Epithelial cell of esophagus (primary cell): ENCODE measurements at regions not wholly inside any gene's neighbourhood (a gene's known extent, or its start where the extent isn't known, plus 50 kb on each side); places are given as distances from the start of the nearest gene placed in this dataset.
"Not testable (repeated sequence)": the region's sequence is repeated elsewhere in the genome, so short reads cannot be mapped to it uniquely, and the experiment has no call there.

Source experiments
- DNase-seq: peaks from one replicate; pipeline ENCODE4 v3.0.0; 2010; ENCODE audit warnings: low read depth
- H3K4me3 ChIP-seq: 2 replicates; pipeline ENCODE4 v1.5.1; 2011; ENCODE audit warnings: mild to moderate bottlenecking, low read length, control low read depth
- TF ChIP-seq, protein P1 (sequence below): IDR thresholded peaks from 2 replicates; pipeline ENCODE4 v1.5.1; 2011; ENCODE audit warnings: low read depth, mild to moderate bottlenecking, low read length, control low read depth, inconsistent platforms; ENCODE audit not compliant: insufficient read depth; ENCODE audit errors: missing control alignments

DNA sequence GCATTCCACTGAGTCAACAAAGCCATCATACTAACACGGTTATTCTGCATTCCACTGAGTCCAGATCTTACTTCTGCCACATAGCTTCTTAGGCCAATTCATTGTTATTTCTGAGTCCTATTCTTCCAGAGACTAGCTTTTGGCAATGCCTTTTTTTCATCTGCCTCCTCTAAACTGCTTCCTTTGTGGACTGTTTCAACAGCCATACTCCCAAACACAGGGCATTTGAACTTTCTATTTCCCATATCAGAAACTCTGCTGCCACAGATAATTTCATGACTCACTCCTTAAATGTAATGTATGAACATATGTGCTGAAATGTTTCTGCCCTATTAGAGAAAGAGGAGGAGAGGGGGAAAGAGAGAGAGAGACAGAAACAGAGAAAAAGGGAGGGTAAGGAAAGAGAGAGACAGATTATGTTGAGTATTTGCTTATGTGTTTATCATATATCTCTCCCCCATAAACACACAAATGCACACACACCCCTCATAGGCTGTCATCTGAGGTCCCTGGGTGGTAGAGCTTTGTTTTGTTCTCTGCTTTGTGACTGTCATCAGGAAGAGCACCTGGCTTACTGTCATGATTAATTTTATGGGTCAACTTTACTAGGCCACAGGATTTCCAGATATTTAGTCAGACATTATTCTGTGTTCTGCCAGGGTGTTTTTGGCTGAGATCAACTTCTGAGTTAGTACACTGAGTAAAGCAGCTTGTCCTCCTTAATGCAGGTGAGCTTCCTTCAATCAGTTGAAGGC, 308.0 kb upstream of the KCND2 start:
- H3K4me3 ChIP-seq: no peak overlapping the region
- peak; percentile 11 for DNase-seq
- TF ChIP-seq, protein P1, sequence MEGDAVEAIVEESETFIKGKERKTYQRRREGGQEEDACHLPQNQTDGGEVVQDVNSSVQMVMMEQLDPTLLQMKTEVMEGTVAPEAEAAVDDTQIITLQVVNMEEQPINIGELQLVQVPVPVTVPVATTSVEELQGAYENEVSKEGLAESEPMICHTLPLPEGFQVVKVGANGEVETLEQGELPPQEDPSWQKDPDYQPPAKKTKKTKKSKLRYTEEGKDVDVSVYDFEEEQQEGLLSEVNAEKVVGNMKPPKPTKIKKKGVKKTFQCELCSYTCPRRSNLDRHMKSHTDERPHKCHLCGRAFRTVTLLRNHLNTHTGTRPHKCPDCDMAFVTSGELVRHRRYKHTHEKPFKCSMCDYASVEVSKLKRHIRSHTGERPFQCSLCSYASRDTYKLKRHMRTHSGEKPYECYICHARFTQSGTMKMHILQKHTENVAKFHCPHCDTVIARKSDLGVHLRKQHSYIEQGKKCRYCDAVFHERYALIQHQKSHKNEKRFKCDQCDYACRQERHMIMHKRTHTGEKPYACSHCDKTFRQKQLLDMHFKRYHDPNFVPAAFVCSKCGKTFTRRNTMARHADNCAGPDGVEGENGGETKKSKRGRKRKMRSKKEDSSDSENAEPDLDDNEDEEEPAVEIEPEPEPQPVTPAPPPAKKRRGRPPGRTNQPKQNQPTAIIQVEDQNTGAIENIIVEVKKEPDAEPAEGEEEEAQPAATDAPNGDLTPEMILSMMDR: no peak

DNA sequence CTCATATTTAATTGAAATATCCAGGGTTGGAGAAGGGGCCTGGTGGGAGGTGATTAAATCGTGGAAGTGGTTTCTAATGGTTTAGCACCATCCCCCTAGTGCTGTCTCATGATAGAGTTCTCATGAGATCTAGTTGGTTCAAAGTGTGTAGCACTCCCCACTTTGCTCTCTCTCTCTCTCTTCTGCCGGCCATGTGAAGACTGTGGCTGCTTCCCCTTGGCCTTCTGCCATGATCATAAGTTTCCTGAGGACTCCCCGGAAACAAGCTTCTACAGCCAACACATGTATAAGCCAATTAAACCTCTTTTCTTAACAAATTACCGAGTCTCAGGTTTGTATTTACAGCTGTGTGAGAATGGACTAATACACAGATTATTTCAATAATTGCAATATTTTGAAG, 305.8 kb upstream of the KCND2 start:
- TF ChIP-seq, protein P1: no peak
- DNase-seq: no peak
- H3K4me3 ChIP-seq: no peak overlapping the region

DNA sequence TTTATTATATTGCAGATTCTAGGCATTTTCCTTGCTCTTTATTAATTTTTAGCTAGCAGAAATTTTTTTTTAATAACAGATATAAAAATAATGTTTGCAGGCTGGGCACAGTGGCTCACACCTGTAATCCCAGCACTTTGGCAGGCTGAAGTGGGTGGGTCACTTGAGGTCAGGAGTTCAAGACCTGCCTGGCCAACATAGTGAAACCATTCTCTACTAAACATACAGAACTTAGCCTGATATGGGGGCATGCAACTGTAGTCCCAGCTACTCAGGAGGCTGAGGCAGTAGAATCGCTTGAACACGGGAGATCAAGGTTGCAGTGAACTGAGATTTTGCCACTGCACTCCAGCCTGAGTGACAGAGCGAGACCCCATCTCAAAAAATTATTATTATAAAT, 304.6 kb upstream of the KCND2 start:
- H3K4me3 ChIP-seq, DNase-seq: not testable (repeated sequence)

DNA sequence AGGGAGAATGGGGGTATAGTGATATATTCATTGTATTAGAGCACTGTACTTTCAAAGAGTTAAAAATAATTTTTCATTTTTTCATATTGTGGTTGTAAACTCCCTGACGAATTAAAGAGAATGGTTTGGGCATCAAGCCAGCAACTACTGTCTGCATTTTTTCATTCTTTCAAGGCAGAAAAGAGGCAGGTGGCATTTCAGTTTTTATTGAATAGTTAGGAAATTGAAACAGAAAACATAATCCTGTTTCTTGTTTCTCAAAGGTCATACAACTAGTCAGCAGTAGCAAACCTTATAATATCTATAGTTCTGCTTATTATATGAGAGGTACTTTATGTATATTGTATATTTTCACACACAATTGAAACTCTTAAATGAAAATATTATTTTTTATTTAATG, 303.9 kb upstream of the KCND2 start:
- TF ChIP-seq, protein P1: no peak
- no peak for DNase-seq
- no peak overlapping the region for H3K4me3 ChIP-seq

DNA sequence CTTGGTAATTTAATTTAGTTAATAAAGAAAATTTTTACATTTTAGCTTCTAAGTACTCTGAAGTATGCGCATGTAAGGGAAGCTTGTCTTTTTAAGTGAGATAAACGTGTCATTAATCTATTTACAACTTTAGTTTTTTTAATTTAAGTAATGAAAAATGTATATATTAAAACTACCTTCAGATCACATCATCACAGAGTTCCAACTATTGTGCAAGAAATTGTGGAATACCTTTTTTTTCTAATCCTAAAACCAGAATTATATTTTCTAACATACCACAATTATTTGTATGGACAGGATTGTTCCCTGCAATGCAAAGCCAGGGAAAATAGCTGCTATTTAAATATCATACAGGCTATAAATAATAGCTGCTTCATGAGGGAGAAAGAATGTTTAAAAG, 303.2 kb upstream of the KCND2 start:
- DNase-seq: no peak
- TF ChIP-seq, protein P1: no peak
- no peak overlapping the region for H3K4me3 ChIP-seq

DNA sequence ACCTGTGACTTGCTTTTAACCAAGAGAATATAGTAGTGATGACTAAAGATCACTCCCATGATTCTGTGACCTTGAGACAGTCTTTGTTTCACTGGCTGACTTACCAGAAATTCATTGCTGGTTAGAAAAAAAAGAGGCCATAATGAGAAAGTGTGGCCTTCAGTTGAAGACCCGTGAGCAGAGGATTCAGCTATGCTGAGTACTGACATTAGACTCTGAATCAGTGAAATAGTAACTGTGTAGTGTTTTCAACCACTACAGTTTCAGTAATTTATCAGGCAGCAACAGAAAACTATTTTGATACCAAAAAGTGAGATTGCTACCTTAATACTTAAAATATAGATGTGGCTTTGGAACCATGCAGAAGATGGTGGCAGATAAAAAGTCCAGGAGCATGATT, 298.0 kb upstream of the KCND2 start:
- DNase-seq: peak; percentile 33
- H3K4me3 ChIP-seq: no peak overlapping the region
- TF ChIP-seq, protein P1: no peak

DNA sequence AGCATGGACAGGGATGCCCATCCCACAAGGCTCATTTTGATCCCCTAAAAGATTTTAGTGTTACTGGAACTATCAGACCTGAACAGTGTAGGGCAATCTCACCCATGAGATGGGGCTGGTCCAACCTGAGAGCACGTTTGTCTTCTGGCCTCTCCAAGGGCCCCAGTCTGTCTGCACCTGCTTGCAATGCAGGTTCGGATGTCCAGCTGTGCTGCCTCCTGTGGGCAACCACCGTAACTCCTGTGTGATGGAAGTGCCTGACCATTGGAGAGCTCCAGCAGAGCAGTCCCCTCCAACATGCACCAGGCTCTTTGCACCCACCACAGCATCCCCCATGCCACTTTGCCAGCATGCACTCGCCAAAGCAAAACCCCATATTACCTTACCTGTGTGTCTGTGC, 290.1 kb upstream of the KCND2 start:
- TF ChIP-seq, protein P1: no peak
- no peak for DNase-seq

DNA sequence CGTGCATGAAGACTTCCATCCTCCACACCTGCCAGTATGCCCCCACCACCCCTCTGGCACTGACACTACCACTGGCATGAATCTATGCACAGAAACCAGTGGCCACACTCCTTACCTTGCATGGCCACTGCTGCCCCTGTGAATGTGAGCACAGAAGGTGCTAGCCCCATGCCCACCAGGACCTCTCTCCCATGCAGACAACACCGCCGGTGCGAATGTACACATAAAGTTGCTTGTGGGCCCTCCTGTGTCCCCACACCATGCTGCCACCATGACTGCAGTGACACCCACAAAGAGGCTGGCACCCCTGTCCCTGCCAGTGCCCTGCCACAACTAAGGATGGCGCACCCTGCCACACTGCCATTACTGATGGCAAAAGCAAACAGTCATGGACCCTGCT, 289.5 kb upstream of the KCND2 start:
- H3K4me3 ChIP-seq: no peak overlapping the region
- TF ChIP-seq, protein P1: no peak
- DNase-seq: no peak

More for the DNA sequence above, 290.1 kb upstream of the KCND2 start:
- H3K4me3 ChIP-seq: no peak overlapping the region
